ENCODE measurements at regions not wholly inside any gene's neighbourhood (a gene's known extent, or its start where the extent isn't known, plus 50 kb on each side); places are given as distances from the start of the nearest gene placed in this dataset.

- Histone ChIP-seq H3K4me1 (peaks cover 0 to 5% (median 0%) of the 10 kb centered on the region in 4 donors), H3K27ac (no peak overlapping the region), H3K36me3 (no peaks in the 10 kb centered on the region), H3K9me3 (peaks cover 0 to 14% (median 0%) of the 10 kb centered on the region in 4 donors), H3K4me3 (no peak overlapping the region), H3K27me3 (peaks cover 0 to 2% of the 10 kb centered on the region in 2 donors)
- DNase-seq (ENCODE audit: low spot score in 2 of 2): no peak
- WGBS, 2 donors: 93 to 95% methylated on average over 17 to 19 of the region's 19 CpGs
- TF ChIP-seq CTCF (IDR thresholded peaks at IDR 0.05) (no peak), POLR2A (IDR thresholded peaks at IDR 0.05) (no peak), EP300 (IDR thresholded peaks at IDR 0.05) (no peak)
Measured at GRCh38 chr2:239780236-239780994, 244.7 kb downstream of the NDUFA10 start.

GRCh38 chr2:239779584-239779983, 245.6 kb downstream of the NDUFA10 start:
- Histone ChIP-seq H3K27me3 (peaks cover 0 to 5% of the 10 kb centered on the region in 2 donors), H3K9me3 (peaks cover 0 to 13% (median 0%) of the 10 kb centered on the region in 4 donors), H3K4me3 (no peak overlapping the region), H3K36me3 (no peaks in the 10 kb centered on the region), H3K4me1 (peaks cover 0 to 5% (median 0%) of the 10 kb centered on the region in 4 donors), H3K27ac (no peak overlapping the region)
- 80 to 83% methylated on average over 9 to 10 of the region's 10 CpGs for WGBS, 2 donors
- DNase-seq (ENCODE audit: low spot score in 2 of 2): no peak
- TF ChIP-seq EP300 (IDR thresholded peaks at IDR 0.05): no peak
- TF ChIP-seq POLR2A (IDR thresholded peaks at IDR 0.05): no peak
- no peak for TF ChIP-seq CTCF (IDR thresholded peaks at IDR 0.05)

GRCh38 chr2:239778861-239779558, 246.1 kb downstream of the NDUFA10 start:
- no peaks in the 10 kb centered on the region for H3K36me3 ChIP-seq
- no peak overlapping the region for H3K27ac ChIP-seq
- peaks cover 0 to 5% (median 0%) of the 10 kb centered on the region in 4 donors for H3K4me1 ChIP-seq
- TF ChIP-seq EP300 (IDR thresholded peaks at IDR 0.05) (no peak), CTCF (IDR thresholded peaks at IDR 0.05) (no peak), POLR2A (IDR thresholded peaks at IDR 0.05) (no peak)
- peaks cover 0 to 10% of the 10 kb centered on the region in 2 donors for H3K27me3 ChIP-seq
- H3K4me3 ChIP-seq: no peak overlapping the region
- DNase-seq (ENCODE audit: low spot score in 2 of 2): no peak
- WGBS, 2 donors: 83 to 87% methylated on average over 8 to 13 of the region's 13 CpGs
- H3K9me3 ChIP-seq: peaks cover 0 to 13% (median 0%) of the 10 kb centered on the region in 4 donors

- Histone ChIP-seq H3K9me3 (peaks cover 0 to 13% (median 0%) of the 10 kb centered on the region in 4 donors), H3K36me3 (no peaks in the 10 kb centered on the region), H3K27me3 (peaks cover 0 to 10% of the 10 kb centered on the region in 2 donors), H3K4me3 (no peak overlapping the region), H3K27ac (no peak overlapping the region), H3K4me1 (peaks cover 0 to 5% (median 0%) of the 10 kb centered on the region in 4 donors)
- TF ChIP-seq POLR2A (IDR thresholded peaks at IDR 0.05): no peak
- TF ChIP-seq CTCF (IDR thresholded peaks at IDR 0.05): no peak
- no peak for TF ChIP-seq EP300 (IDR thresholded peaks at IDR 0.05)
- WGBS, 2 donors: 82 to 86% methylated on average over 19 to 25 of the region's 26 CpGs
- no peak for DNase-seq (ENCODE audit: low spot score in 2 of 2)
Measured at GRCh38 chr2:239778042-239778851, 246.9 kb downstream of the NDUFA10 start.

All from tibial nerve (tissue), 4 donors.